Endothelial cell of umbilical vein (primary cell): ENCODE measurements at regions not wholly inside any gene's neighbourhood (a gene's known extent, or its start where the extent isn't known, plus 50 kb on each side); places are given as distances from the start of the nearest gene placed in this dataset.

Experiments used
- BruUV-seq: library from RNA; stranded (reverse); fragments of 400-500 nt; replicated peaks from 2 replicates; lab custom pipeline; 2021; lab: Mats Ljungman, UMichigan
- CTCF ChIA-PET: fragments of 300-600, 350-600 bp; sonication (Branson Sonifier 250); formaldehyde crosslinking; loops from one replicate; lab custom pipeline; 2021; ENCODE audit warnings: antibody characterized with exemption, inconsistent platforms; lab: Charles Lee
- POLR2A ChIA-PET: fragments of 300-600, 350-600 bp; sonication (Branson Sonifier 250); formaldehyde crosslinking; loops from one replicate; lab custom pipeline; 2021; ENCODE audit warnings: antibody characterized with exemption, inconsistent platforms; lab: Charles Lee
- DNase-seq: peaks from one replicate; pipeline ENCODE4 v3.0.0-alpha.2; 2011; ENCODE audit warnings: low read depth, low spot score
- FAIRE-seq: peaks from 2 replicates; lab custom pipeline; 2011; peaks lifted over from hg19 to GRCh38; lab: Jason Lieb, UNC
- H2AFZ ChIP-seq: 2 replicates; pipeline ENCODE4 v1.6.0; 2012; ENCODE audit warnings: low read depth, low read length, control low read depth, inconsistent platforms
- H3K27ac ChIP-seq: 2 replicates; pipeline ENCODE4 v1.5.1; 2011; ENCODE audit warnings: low read depth, mild to moderate bottlenecking, control low read depth, low read length, moderate library complexity; ENCODE audit not compliant: insufficient read depth
- H3K27me3 ChIP-seq, 2 experiments: 2 replicates each; pipeline versions ENCODE4 v1.6.0 to v1.6.1; 2011; ENCODE audit warnings: low read length in 2 of 2, mixed read lengths in 1 of 2; ENCODE audit not compliant: control insufficient read depth in 2 of 2, insufficient read depth in 2 of 2
- H3K36me3 ChIP-seq, 2 experiments: 2 replicates in 1 of 2; 3 replicates in 1 of 2; pipeline ENCODE4 v1.5.1; 2011; ENCODE audit warnings: low read length in 2 of 2, mild to moderate bottlenecking in 1 of 2, moderate library complexity in 1 of 2; ENCODE audit not compliant: control insufficient read depth in 2 of 2, insufficient read depth in 2 of 2; ENCODE audit errors: extremely low read depth in 1 of 2
- H3K4me1 ChIP-seq: 3 replicates; pipeline ENCODE4 v1.5.1; 2011; ENCODE audit warnings: mild to moderate bottlenecking, low read length; ENCODE audit not compliant: control insufficient read depth, insufficient read depth; ENCODE audit errors: extremely low read depth
- H3K4me2 ChIP-seq: 2 replicates; pipeline ENCODE4 v1.6.1; 2011; ENCODE audit warnings: low read length, control low read depth, mixed read lengths; ENCODE audit not compliant: insufficient read depth
- H3K4me3 ChIP-seq, 3 experiments: fragments of 200-600 bp in 1 of 3; sonication (generic), shearing (Covaris generic) in 1 of 3; replicated peaks in 1 of 3; 2 replicates each; pipeline ENCODE4 v1.5.1; 2011 to 2016; ENCODE audit warnings: control low read depth in 3 of 3, low read length in 3 of 3, mild to moderate bottlenecking in 2 of 3, inconsistent platforms in 1 of 3, low read depth in 1 of 3, moderate library complexity in 1 of 3; ENCODE audit not compliant: insufficient read depth in 1 of 3
- H3K79me2 ChIP-seq: 2 replicates; pipeline ENCODE4 v1.6.0; 2012; ENCODE audit warnings: low read length, inconsistent platforms; ENCODE audit not compliant: control insufficient read depth, insufficient read depth
- H3K9ac ChIP-seq: replicated peaks from 2 replicates; pipeline ENCODE3; 2011; ENCODE audit warnings: low read length, control low read depth; ENCODE audit not compliant: insufficient read depth; ENCODE audit errors: extremely low read depth
- H3K9me1 ChIP-seq: replicated peaks from 3 replicates; pipeline ENCODE4 v1.6.0; 2011; ENCODE audit warnings: mild to moderate bottlenecking, low read length; ENCODE audit not compliant: control insufficient read depth, insufficient read depth; ENCODE audit errors: extremely low read depth
- H3K9me3 ChIP-seq: replicated peaks from 2 replicates; pipeline ENCODE4 v1.5.1; 2012; ENCODE audit warnings: low read length, inconsistent platforms; ENCODE audit not compliant: control insufficient read depth, insufficient read depth
- H4K20me1 ChIP-seq: replicated peaks from 2 replicates; pipeline ENCODE3; 2011; ENCODE audit warnings: mild to moderate bottlenecking, low read length; ENCODE audit not compliant: control insufficient read depth, insufficient read depth; ENCODE audit errors: extremely low read depth
- CTCF ChIP-seq, 2 donors: IDR thresholded peaks; 1 replicate in 1 of 2; 2 replicates in 1 of 2; pipeline ENCODE4 v1.5.1; 2011; ENCODE audit warnings: low read length in 2 of 2, mild to moderate bottlenecking in 2 of 2, moderate library complexity in 2 of 2, control low read depth in 1 of 2, inconsistent platforms in 1 of 2, low read depth in 1 of 2; ENCODE audit not compliant: insufficient read depth in 1 of 2; ENCODE audit errors: extremely low read depth in 1 of 2
- EZH2 ChIP-seq: IDR thresholded peaks from 2 replicates; pipeline ENCODE4 v1.6.1; 2012; ENCODE audit warnings: borderline replicate concordance, low read depth, mild to moderate bottlenecking, moderate library complexity, low read length, inconsistent platforms; ENCODE audit not compliant: severe bottlenecking
- FOS ChIP-seq: IDR thresholded peaks from 2 replicates; pipeline ENCODE4 v1.6.1; 2011; ENCODE audit warnings: mild to moderate bottlenecking, low read length, moderate library complexity, borderline replicate concordance; ENCODE audit not compliant: insufficient read depth
- GATA2 ChIP-seq: IDR thresholded peaks from 2 replicates; pipeline ENCODE4 v1.7.0; 2011; ENCODE audit warnings: low read depth, mild to moderate bottlenecking, moderate library complexity, mixed read lengths, low read length; ENCODE audit not compliant: insufficient read length, insufficient read depth
- JUN ChIP-seq: IDR thresholded peaks from 2 replicates; pipeline ENCODE4 v1.6.1; 2011; ENCODE audit warnings: borderline replicate concordance, low read depth; ENCODE audit not compliant: insufficient read length, insufficient read depth
- MYC ChIP-seq: IDR thresholded peaks from one replicate; pipeline ENCODE4 v1.6.1; 2011; ENCODE audit warnings: mild to moderate bottlenecking, low read depth, low read length
- POLR2A ChIP-seq: IDR thresholded peaks from 2 replicates; pipeline ENCODE4 v1.6.1; 2012; ENCODE audit warnings: low read depth, mild to moderate bottlenecking, control low read depth, low read length
- POLR2AphosphoS5 ChIP-seq: IDR thresholded peaks from 2 replicates; pipeline ENCODE4 v1.6.1; 2012; ENCODE audit warnings: low read depth, mild to moderate bottlenecking, control low read depth, low read length, moderate library complexity; ENCODE audit not compliant: insufficient read depth
- dilution Hi-C: fragments of 300-500 bp; cut with MboI; formaldehyde crosslinking; loops from one replicate; pipeline ENCODE4 v1.15.0; 2019; ENCODE audit warnings: low sequenced_read_pairs; ENCODE audit not compliant: extremely low pct_ligation_motif_present
- intact Hi-C: fragments of 100-400 bp; cut with micrococcal nuclease; formaldehyde crosslinking; loops from one replicate; pipeline ENCODE4 v1.10.0; 2022
- TF ChIP-seq, protein P1 (sequence below): IDR thresholded peaks from 2 replicates; pipeline ENCODE4 v1.6.1; 2011; ENCODE audit not compliant: insufficient read depth, insufficient read length

GRCh38 chr10:43827853-43828252 is 179.2 kb upstream of the ZNF32 start:
- Histone ChIP-seq H3K27ac (no peak overlapping the region), H4K20me1 (no peaks in the 10 kb centered on the region), H2AFZ (no peak overlapping the region), H3K4me1 (no peaks in the 10 kb centered on the region), H3K36me3 (no peaks in the 10 kb centered on the region), H3K4me2 (no peak overlapping the region), H3K4me3 (no peak overlapping the region), H3K9ac (no peak overlapping the region), H3K9me1 (no peaks in the 10 kb centered on the region), H3K27me3 (no peaks in the 10 kb centered on the region), H3K9me3 (no peaks in the 10 kb centered on the region), H3K79me2 (no peaks in the 10 kb centered on the region)
- intact Hi-C loops (no loop called here), dilution Hi-C loops (no loop called here)
- ChIA-PET CTCF (no interaction called here), POLR2A (no interaction called here)
- no TSS peak for BruUV-seq
- FAIRE-seq (no peak), DNase-seq (no peak)
- TF ChIP-seq GATA2 (no peak), EZH2 (no peak), POLR2A (no peak)

- Histone ChIP-seq H3K9me1 (no peaks in the 10 kb centered on the region), H3K27me3 (no peaks in the 10 kb centered on the region), H3K9ac (no peak overlapping the region), H3K4me3 (no peak overlapping the region), H3K36me3 (no peaks in the 10 kb centered on the region), H3K4me1 (no peaks in the 10 kb centered on the region), H3K27ac (no peak overlapping the region), H2AFZ (no peak overlapping the region), H4K20me1 (no peaks in the 10 kb centered on the region), H3K79me2 (no peaks in the 10 kb centered on the region), H3K9me3 (no peaks in the 10 kb centered on the region), H3K4me2 (no peak overlapping the region)
- TF ChIP-seq GATA2, result no peak
- TF ChIP-seq EZH2, result no peak
- no peak for TF ChIP-seq CTCF (IDR thresholded peaks at IDR 0.05; ENCODE audit: extremely low read depth in 1 of 2, insufficient read depth in 1 of 2, low read depth in 1 of 2, low read length in 2 of 2)
- TF ChIP-seq POLR2A, result no peak
- no peak for TF ChIP-seq MYC
- TF ChIP-seq JUN, result no peak
- TF ChIP-seq, protein P1, sequence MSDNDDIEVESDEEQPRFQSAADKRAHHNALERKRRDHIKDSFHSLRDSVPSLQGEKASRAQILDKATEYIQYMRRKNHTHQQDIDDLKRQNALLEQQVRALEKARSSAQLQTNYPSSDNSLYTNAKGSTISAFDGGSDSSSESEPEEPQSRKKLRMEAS, result no peak
- TF ChIP-seq POLR2AphosphoS5, result no peak
- TF ChIP-seq FOS, result no peak
- BruUV-seq, result no TSS peak
- POLR2A ChIA-PET, result no interaction called here
- dilution Hi-C loops (no loop called here), intact Hi-C loops (no loop called here)
- CTCF ChIA-PET, result interaction anchor here (1.6 kb wide), 1 partner anchor 52 kb away, joined by 3 read pairs; no protein-coding TSS in a partner anchor
- no peak for FAIRE-seq
- no peak for DNase-seq
These were observed 177.3 kb upstream of the ZNF32 start for GRCh38 chr10:43825984-43826383.
